ENCODE measurements at regions not wholly inside any gene's neighbourhood (a gene's known extent, or its start where the extent isn't known, plus 50 kb on each side); places are given as distances from the start of the nearest gene placed in this dataset.

- Mint-ChIP-seq H3K4me1 (no peaks in the 10 kb centered on the region), H3K9me3 (no peaks in the 10 kb centered on the region), H3K27me3 (peaks cover 6% of the 10 kb centered on the region), H3K27ac (no peak overlapping the region), H3K4me3 (no peak overlapping the region), H3K36me3 (ENCODE audit: low read depth) (no peaks in the 10 kb centered on the region)
- ATAC-seq (replicated peaks) = no peak
These were observed 178.6 kb downstream of the RRAGC start for GRCh38 chr1:38680801-38681510.

- Mint-ChIP-seq H3K27ac (no peak overlapping the region), H3K27me3 (peaks cover 7% of the 10 kb centered on the region), H3K9me3 (no peaks in the 10 kb centered on the region), H3K36me3 (ENCODE audit: low read depth) (no peaks in the 10 kb centered on the region), H3K4me1 (no peaks in the 10 kb centered on the region), H3K4me3 (no peak overlapping the region)
- no peak for ATAC-seq (replicated peaks)
These were observed 181.8 kb downstream of the RRAGC start for GRCh38 chr1:38677756-38678155.

GRCh38 chr1:38677311-38677710 lies 182.3 kb downstream of the RRAGC start:
- Mint-ChIP-seq H3K27me3 (peaks cover 7% of the 10 kb centered on the region), H3K9me3 (no peaks in the 10 kb centered on the region), H3K27ac (no peak overlapping the region), H3K36me3 (ENCODE audit: low read depth) (no peaks in the 10 kb centered on the region), H3K4me3 (no peak overlapping the region), H3K4me1 (no peaks in the 10 kb centered on the region)
- ATAC-seq (replicated peaks) = no peak

- no peaks in the 10 kb centered on the region for H3K4me1 Mint-ChIP-seq
These were observed 186.9 kb downstream of the RRAGC start for GRCh38 chr1:38672692-38673091.

GRCh38 chr1:38671221-38671620 lies 188.4 kb downstream of the RRAGC start:
- H3K27ac Mint-ChIP-seq = no peak overlapping the region
- H3K27me3 Mint-ChIP-seq = peaks cover 33% of the 10 kb centered on the region
- no peaks in the 10 kb centered on the region for H3K36me3 Mint-ChIP-seq (ENCODE audit: low read depth)
- H3K4me1 Mint-ChIP-seq = no peaks in the 10 kb centered on the region
- no peak overlapping the region for H3K4me3 Mint-ChIP-seq
- no peaks in the 10 kb centered on the region for H3K9me3 Mint-ChIP-seq
- ATAC-seq (replicated peaks) = no peak

More at GRCh38 chr1:38672692-38673091, 186.9 kb downstream of the RRAGC start:
- no peaks in the 10 kb centered on the region for H3K9me3 Mint-ChIP-seq
- H3K27ac Mint-ChIP-seq = no peak overlapping the region
- H3K27me3 Mint-ChIP-seq = peaks cover 28% of the 10 kb centered on the region
- no peaks in the 10 kb centered on the region for H3K36me3 Mint-ChIP-seq (ENCODE audit: low read depth)
- no peak for ATAC-seq (replicated peaks)
- H3K4me3 Mint-ChIP-seq = no peak overlapping the region

GRCh38 chr1:38670544-38671122 lies 188.9 kb downstream of the RRAGC start:
- no peaks in the 10 kb centered on the region for H3K9me3 Mint-ChIP-seq
- H3K27me3 Mint-ChIP-seq = peaks cover 32% of the 10 kb centered on the region
- no peak overlapping the region for H3K27ac Mint-ChIP-seq
- no peak overlapping the region for H3K4me3 Mint-ChIP-seq
- no peaks in the 10 kb centered on the region for H3K36me3 Mint-ChIP-seq (ENCODE audit: low read depth)
- ATAC-seq (replicated peaks) = no peak
- no peaks in the 10 kb centered on the region for H3K4me1 Mint-ChIP-seq

- no peak overlapping the region for H3K27ac Mint-ChIP-seq
- no peak overlapping the region for H3K4me3 Mint-ChIP-seq
- no peaks in the 10 kb centered on the region for H3K4me1 Mint-ChIP-seq
- peaks cover 52% of the 10 kb centered on the region for H3K27me3 Mint-ChIP-seq
- H3K36me3 Mint-ChIP-seq (ENCODE audit: low read depth) = no peaks in the 10 kb centered on the region
- ATAC-seq (replicated peaks) = no peak
- peaks cover 5% of the 10 kb centered on the region for H3K9me3 Mint-ChIP-seq
These were observed 191.9 kb downstream of the RRAGC start for GRCh38 chr1:38667626-38668025.

GRCh38 chr1:38662126-38662525 lies 197.4 kb downstream of the RRAGC start:
- no peaks in the 10 kb centered on the region for H3K4me1 Mint-ChIP-seq
- no peak overlapping the region for H3K4me3 Mint-ChIP-seq
- H3K27me3 Mint-ChIP-seq = peaks cover 50% of the 10 kb centered on the region
- H3K27ac Mint-ChIP-seq = no peak overlapping the region
- ATAC-seq (replicated peaks) = no peak
- H3K36me3 Mint-ChIP-seq (ENCODE audit: low read depth) = no peaks in the 10 kb centered on the region
- H3K9me3 Mint-ChIP-seq = peaks cover 5% of the 10 kb centered on the region

- no peaks in the 10 kb centered on the region for H3K4me1 Mint-ChIP-seq
- no peak for ATAC-seq (replicated peaks)
- no peaks in the 10 kb centered on the region for H3K9me3 Mint-ChIP-seq
- no peaks in the 10 kb centered on the region for H3K36me3 Mint-ChIP-seq (ENCODE audit: low read depth)
- H3K27ac Mint-ChIP-seq = no peak overlapping the region
- no peak overlapping the region for H3K4me3 Mint-ChIP-seq
- peaks cover 51% of the 10 kb centered on the region for H3K27me3 Mint-ChIP-seq
These were observed 200.7 kb downstream of the RRAGC start for GRCh38 chr1:38658883-38659282.

GRCh38 chr1:38657873-38658272 lies 201.7 kb downstream of the RRAGC start:
- no peaks in the 10 kb centered on the region for H3K36me3 Mint-ChIP-seq (ENCODE audit: low read depth)
- H3K27me3 Mint-ChIP-seq = peaks cover 41% of the 10 kb centered on the region
- ATAC-seq (replicated peaks) = no peak
- no peak overlapping the region for H3K27ac Mint-ChIP-seq
- H3K9me3 Mint-ChIP-seq = no peaks in the 10 kb centered on the region
- no peak overlapping the region for H3K4me3 Mint-ChIP-seq
- no peaks in the 10 kb centered on the region for H3K4me1 Mint-ChIP-seq

GRCh38 chr1:38657207-38657840 lies 202.2 kb downstream of the RRAGC start:
- Mint-ChIP-seq H3K27ac (no peak overlapping the region), H3K36me3 (ENCODE audit: low read depth) (no peaks in the 10 kb centered on the region), H3K9me3 (no peaks in the 10 kb centered on the region), H3K4me1 (no peaks in the 10 kb centered on the region), H3K27me3 (peaks cover 42% of the 10 kb centered on the region), H3K4me3 (no peak overlapping the region)
- no peak for ATAC-seq (replicated peaks)

- Mint-ChIP-seq H3K4me3 (no peak overlapping the region), H3K36me3 (ENCODE audit: low read depth) (no peaks in the 10 kb centered on the region), H3K27ac (no peak overlapping the region), H3K9me3 (no peaks in the 10 kb centered on the region), H3K27me3 (peaks cover 43% of the 10 kb centered on the region), H3K4me1 (no peaks in the 10 kb centered on the region)
- ATAC-seq (replicated peaks) = no peak
These were observed 202.8 kb downstream of the RRAGC start for GRCh38 chr1:38656726-38657125.

- no peaks in the 10 kb centered on the region for H3K36me3 Mint-ChIP-seq (ENCODE audit: low read depth)
- no peaks in the 10 kb centered on the region for H3K4me1 Mint-ChIP-seq
- no peak for ATAC-seq (replicated peaks)
- H3K27me3 Mint-ChIP-seq = peaks cover 29% of the 10 kb centered on the region
- H3K9me3 Mint-ChIP-seq = no peaks in the 10 kb centered on the region
- no peak overlapping the region for H3K27ac Mint-ChIP-seq
- H3K4me3 Mint-ChIP-seq = no peak overlapping the region
These were observed 207.4 kb downstream of the RRAGC start for GRCh38 chr1:38652217-38652616.

GRCh38 chr1:38651669-38652068 lies 207.9 kb downstream of the RRAGC start:
- ATAC-seq (replicated peaks) = no peak
- Mint-ChIP-seq H3K27ac (no peak overlapping the region), H3K4me1 (no peaks in the 10 kb centered on the region), H3K9me3 (no peaks in the 10 kb centered on the region), H3K27me3 (peaks cover 28% of the 10 kb centered on the region), H3K4me3 (no peak overlapping the region), H3K36me3 (ENCODE audit: low read depth) (no peaks in the 10 kb centered on the region)

- no peak overlapping the region for H3K4me3 Mint-ChIP-seq
- ATAC-seq (replicated peaks) = no peak
- H3K27ac Mint-ChIP-seq = no peak overlapping the region
- H3K4me1 Mint-ChIP-seq = no peaks in the 10 kb centered on the region
- H3K27me3 Mint-ChIP-seq = peaks cover 25% of the 10 kb centered on the region
- H3K9me3 Mint-ChIP-seq = no peaks in the 10 kb centered on the region
- no peaks in the 10 kb centered on the region for H3K36me3 Mint-ChIP-seq (ENCODE audit: low read depth)
These were observed 211.2 kb downstream of the RRAGC start for GRCh38 chr1:38648417-38648816.

Data from activated T-helper 17 cell treated with anti-CD3 and anti-CD28 coated beads, Interleukin-2, amount 50 U/mL, for 72 hours (primary cell).